C4-2B (cell line): ENCODE measurements at regions not wholly inside any gene's neighbourhood (a gene's known extent, or its start where the extent isn't known, plus 50 kb on each side); places are given as distances from the start of the nearest gene placed in this dataset.

Experiments
- H3K27ac ChIP-seq: fragments of 450-650 bp; 2 replicates; pipeline ENCODE4 v1.5.1; 2017
- ZFX ChIP-seq: fragments of 450-650 bp; IDR thresholded peaks from 2 replicates; pipeline ENCODE4 v1.6.1; 2017
- TF ChIP-seq, protein P1 (sequence below): fragments of 450-650 bp; conservative IDR thresholded peaks from 2 replicates; pipeline ENCODE4 v1.5.1; 2017; ENCODE audit warnings: mild to moderate bottlenecking

DNA sequence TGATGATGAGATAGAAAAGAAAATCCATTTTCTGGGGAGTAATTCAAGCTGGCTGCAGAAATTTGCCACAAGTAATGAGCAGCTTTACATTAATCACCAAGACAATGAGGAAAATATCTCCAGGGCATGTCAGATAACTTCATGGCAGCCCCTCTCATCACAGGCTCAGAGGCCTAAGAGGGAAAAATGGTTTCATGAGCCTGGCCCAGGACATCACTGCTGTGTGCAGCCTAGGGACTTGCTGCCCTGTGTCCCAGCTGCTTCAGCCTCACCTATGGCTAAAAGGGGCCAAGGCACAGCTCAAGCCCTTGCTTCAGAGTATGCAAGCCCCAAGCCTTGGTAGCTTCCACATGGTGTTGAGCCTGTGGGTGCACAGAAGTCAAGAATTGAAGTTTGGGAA lies 161.7 kb downstream of the OPA1 start:
- TF ChIP-seq, protein P1, sequence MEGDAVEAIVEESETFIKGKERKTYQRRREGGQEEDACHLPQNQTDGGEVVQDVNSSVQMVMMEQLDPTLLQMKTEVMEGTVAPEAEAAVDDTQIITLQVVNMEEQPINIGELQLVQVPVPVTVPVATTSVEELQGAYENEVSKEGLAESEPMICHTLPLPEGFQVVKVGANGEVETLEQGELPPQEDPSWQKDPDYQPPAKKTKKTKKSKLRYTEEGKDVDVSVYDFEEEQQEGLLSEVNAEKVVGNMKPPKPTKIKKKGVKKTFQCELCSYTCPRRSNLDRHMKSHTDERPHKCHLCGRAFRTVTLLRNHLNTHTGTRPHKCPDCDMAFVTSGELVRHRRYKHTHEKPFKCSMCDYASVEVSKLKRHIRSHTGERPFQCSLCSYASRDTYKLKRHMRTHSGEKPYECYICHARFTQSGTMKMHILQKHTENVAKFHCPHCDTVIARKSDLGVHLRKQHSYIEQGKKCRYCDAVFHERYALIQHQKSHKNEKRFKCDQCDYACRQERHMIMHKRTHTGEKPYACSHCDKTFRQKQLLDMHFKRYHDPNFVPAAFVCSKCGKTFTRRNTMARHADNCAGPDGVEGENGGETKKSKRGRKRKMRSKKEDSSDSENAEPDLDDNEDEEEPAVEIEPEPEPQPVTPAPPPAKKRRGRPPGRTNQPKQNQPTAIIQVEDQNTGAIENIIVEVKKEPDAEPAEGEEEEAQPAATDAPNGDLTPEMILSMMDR, result no peak
- TF ChIP-seq ZFX, result no peak
- H3K27ac ChIP-seq, result no peak overlapping the region

DNA sequence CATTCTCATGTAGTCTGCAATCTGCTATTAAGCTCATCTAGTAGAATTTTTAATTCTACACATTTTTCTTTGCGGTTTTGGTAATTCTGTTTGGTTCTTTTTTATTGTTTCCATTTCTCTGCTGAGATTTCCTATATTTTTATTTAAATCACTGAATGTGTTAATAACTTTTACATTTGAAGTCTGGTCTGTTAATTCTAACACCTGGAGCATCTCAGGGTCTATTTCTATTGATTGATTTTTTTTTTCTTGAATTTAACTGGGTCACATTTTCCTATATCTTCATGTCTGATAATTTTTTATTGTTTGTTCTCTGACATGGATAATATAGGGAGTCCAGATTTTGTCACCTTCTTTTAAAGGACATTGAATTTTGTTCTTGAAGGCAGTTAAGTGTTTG lies 163.5 kb downstream of the OPA1 start:
- TF ChIP-seq, protein P1, result no peak
- no peak for TF ChIP-seq ZFX
- no peak overlapping the region for H3K27ac ChIP-seq

DNA sequence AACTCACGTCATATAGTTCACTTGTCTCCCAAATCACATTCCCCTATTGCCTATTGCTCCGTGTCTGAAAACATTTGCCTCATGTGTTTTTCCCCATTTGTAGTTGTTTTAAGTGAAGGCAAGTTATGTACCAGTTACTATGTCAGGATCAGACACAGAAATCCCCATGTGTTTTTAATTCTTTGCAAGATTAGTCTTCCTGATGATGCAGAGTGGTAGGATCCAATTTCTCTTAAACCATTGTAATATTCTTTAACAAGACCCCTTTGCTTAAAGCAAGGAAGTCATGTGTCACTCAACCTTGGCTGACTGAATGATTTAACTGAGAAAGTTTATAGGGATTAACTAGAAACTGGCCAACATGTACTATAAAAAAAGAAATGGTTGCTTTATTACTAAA lies 164.4 kb downstream of the OPA1 start:
- H3K27ac ChIP-seq, result no peak overlapping the region
- TF ChIP-seq, protein P1, result no peak
- no peak for TF ChIP-seq ZFX

DNA sequence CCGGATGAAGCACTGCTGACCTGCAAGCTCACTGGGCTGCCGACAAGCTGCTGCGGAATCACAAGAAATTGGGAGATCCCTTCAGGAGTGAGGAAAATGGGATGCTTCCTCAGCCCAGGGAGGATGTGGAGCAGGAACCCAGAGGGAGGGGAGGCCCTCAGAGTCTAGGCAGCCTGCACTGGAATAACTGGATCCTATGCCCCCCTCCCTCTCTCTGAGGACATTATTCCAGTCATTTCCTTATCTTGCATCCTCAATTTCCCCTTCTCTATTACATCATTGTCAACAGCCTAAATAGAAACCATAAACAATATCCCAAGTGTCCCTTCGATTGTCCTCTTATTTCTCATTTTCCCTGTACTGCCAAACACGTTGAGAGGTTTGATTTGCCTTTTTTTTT lies 169.0 kb downstream of the OPA1 start:
- TF ChIP-seq ZFX, result no peak
- TF ChIP-seq, protein P1, result no peak
- H3K27ac ChIP-seq, result no peak overlapping the region

- no peak overlapping the region for H3K27ac ChIP-seq
- TF ChIP-seq, protein P1, result no peak
- TF ChIP-seq ZFX, result no peak
Observed at GRCh38 chr3:193762657-193763056, 169.6 kb downstream of the OPA1 start.

DNA sequence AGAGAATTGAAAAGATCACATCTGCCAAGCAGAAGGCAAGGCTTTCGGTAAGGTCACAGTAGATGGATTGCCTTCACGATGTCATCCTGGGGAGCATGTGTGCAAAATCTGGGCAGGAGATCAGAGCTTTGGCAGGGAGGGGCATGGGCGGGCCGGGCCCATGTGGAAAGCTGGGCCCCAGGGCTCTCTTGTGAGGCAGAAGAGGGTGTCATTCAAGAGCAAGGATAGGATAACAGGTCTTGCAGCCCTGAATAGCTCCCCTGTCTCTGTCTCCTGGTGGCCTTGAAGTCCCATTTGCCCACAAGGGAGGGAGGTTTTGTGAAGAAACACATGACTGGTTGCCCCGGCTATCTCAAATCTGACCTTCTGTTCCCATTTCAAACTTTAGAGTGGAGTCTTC lies 172.0 kb downstream of the OPA1 start:
- H3K27ac ChIP-seq, result no peak overlapping the region
- TF ChIP-seq, protein P1, result no peak
- no peak for TF ChIP-seq ZFX

DNA sequence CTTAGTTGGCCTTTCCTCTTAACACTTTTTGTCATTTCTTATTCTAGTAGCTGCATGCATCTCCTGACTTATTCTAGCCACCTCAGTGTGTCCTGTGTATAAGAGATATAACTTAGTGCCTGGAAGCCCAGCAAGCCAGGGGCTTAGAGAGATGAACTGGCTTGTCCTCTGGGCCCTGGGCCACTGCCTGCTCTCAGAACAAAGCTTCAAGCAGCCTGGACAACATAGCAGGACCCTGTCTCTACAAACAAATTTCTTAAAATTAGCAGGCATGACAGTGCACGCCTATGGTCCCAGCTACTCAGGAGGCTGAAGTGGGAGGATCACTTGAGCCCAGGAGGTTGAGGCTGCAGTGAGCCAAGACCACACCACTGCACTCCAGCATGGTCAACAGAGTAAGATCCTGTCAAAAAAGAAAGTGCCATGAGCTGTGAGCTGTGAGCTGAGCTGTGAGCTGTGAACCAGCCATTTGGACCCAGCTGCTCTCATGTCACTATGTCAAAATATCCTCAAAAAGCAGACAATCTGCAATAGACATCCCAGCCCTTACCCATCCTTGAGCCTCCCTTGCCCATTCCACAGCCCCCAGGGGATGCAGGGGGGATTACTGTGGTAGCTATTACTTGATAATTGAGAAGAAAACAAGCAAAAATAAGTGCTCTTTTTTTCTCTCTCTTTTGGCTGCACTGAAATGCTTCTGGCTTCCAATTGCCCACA lies 174.5 kb downstream of the OPA1 start:
- no peak overlapping the region for H3K27ac ChIP-seq
- TF ChIP-seq, protein P1, result no peak
- TF ChIP-seq ZFX, result no peak
